GM18519 (cell line): ENCODE measurements at regions not wholly inside any gene's neighbourhood (a gene's known extent, or its start where the extent isn't known, plus 50 kb on each side); places are given as distances from the start of the nearest gene placed in this dataset.

ENCODE experiments used
- ATAC-seq: cut with Tn5 transposase; IDR thresholded peaks from one replicate; pipeline ENCODE4 v1.9.1; 2021; ENCODE audit warnings: mild to moderate bottlenecking, moderate library complexity; ENCODE audit not compliant: unreplicated experiment, low FRiP score

GRCh38 chr12:78473136-78473535 lies 391.4 kb upstream of the SYT1 start:
- no peak for ATAC-seq

- no peak for ATAC-seq
Measured at GRCh38 chr12:78473561-78473960, 391.0 kb upstream of the SYT1 start.

GRCh38 chr12:78483767-78484315 lies 380.7 kb upstream of the SYT1 start:
- no peak for ATAC-seq

- ATAC-seq, result no peak
Measured at GRCh38 chr12:78489990-78490389, 374.6 kb upstream of the SYT1 start.

GRCh38 chr12:78490861-78491260 lies 373.7 kb upstream of the SYT1 start:
- ATAC-seq, result no peak

GRCh38 chr12:78494911-78495310 lies 369.7 kb upstream of the SYT1 start:
- ATAC-seq, result no peak

GRCh38 chr12:78501825-78502224 lies 362.7 kb upstream of the SYT1 start:
- no peak for ATAC-seq

- no peak for ATAC-seq
Measured at GRCh38 chr12:78519422-78519821, 345.2 kb upstream of the SYT1 start.

- no peak for ATAC-seq
Measured at GRCh38 chr12:78530100-78530765, 334.3 kb upstream of the SYT1 start.

GRCh38 chr12:78531831-78532458 lies 332.6 kb upstream of the SYT1 start:
- ATAC-seq, result no peak

GRCh38 chr12:78534311-78534710 lies 330.3 kb upstream of the SYT1 start:
- ATAC-seq, result no peak

- ATAC-seq, result no peak
Measured at GRCh38 chr12:78540606-78541336, 323.8 kb upstream of the SYT1 start.

GRCh38 chr12:78550831-78551230 lies 313.7 kb upstream of the SYT1 start:
- ATAC-seq, result no peak

- no peak for ATAC-seq
Measured at GRCh38 chr12:78555802-78556201, 308.8 kb upstream of the SYT1 start.

GRCh38 chr12:78556651-78557050 lies 307.9 kb upstream of the SYT1 start:
- no peak for ATAC-seq

GRCh38 chr12:78559416-78559815 lies 305.2 kb upstream of the SYT1 start:
- ATAC-seq, result no peak

GRCh38 chr12:78559886-78560285 lies 304.7 kb upstream of the SYT1 start:
- no peak for ATAC-seq

- no peak for ATAC-seq
Measured at GRCh38 chr12:78560633-78561032, 303.9 kb upstream of the SYT1 start.

- no peak for ATAC-seq
Measured at GRCh38 chr12:78562368-78563205, 302.0 kb upstream of the SYT1 start.

GRCh38 chr12:78563826-78564225 lies 300.7 kb upstream of the SYT1 start:
- ATAC-seq, result no peak

- no peak for ATAC-seq
Measured at GRCh38 chr12:78566456-78566855, 298.1 kb upstream of the SYT1 start.
